ENCODE measurements at regions not wholly inside any gene's neighbourhood (a gene's known extent, or its start where the extent isn't known, plus 50 kb on each side); places are given as distances from the start of the nearest gene placed in this dataset.

- TF ChIP-seq, protein P1, sequence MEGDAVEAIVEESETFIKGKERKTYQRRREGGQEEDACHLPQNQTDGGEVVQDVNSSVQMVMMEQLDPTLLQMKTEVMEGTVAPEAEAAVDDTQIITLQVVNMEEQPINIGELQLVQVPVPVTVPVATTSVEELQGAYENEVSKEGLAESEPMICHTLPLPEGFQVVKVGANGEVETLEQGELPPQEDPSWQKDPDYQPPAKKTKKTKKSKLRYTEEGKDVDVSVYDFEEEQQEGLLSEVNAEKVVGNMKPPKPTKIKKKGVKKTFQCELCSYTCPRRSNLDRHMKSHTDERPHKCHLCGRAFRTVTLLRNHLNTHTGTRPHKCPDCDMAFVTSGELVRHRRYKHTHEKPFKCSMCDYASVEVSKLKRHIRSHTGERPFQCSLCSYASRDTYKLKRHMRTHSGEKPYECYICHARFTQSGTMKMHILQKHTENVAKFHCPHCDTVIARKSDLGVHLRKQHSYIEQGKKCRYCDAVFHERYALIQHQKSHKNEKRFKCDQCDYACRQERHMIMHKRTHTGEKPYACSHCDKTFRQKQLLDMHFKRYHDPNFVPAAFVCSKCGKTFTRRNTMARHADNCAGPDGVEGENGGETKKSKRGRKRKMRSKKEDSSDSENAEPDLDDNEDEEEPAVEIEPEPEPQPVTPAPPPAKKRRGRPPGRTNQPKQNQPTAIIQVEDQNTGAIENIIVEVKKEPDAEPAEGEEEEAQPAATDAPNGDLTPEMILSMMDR (IDR thresholded peaks at IDR 0.05; ENCODE audit: poor library complexity) = no peak
- no peak for TF ChIP-seq EZH2 (IDR thresholded peaks at IDR 0.05; ENCODE audit: borderline replicate concordance)
- no peak for TF ChIP-seq EZH2phosphoT487 (IDR thresholded peaks at IDR 0.05; ENCODE audit: low read depth, severe bottlenecking, unreplicated experiment)
Observed at GRCh38 chr2:51673628-51674027, 641.7 kb upstream of the NRXN1 start.
